ENCODE measurements at regions not wholly inside any gene's neighbourhood (a gene's known extent, or its start where the extent isn't known, plus 50 kb on each side); places are given as distances from the start of the nearest gene placed in this dataset.

DNA sequence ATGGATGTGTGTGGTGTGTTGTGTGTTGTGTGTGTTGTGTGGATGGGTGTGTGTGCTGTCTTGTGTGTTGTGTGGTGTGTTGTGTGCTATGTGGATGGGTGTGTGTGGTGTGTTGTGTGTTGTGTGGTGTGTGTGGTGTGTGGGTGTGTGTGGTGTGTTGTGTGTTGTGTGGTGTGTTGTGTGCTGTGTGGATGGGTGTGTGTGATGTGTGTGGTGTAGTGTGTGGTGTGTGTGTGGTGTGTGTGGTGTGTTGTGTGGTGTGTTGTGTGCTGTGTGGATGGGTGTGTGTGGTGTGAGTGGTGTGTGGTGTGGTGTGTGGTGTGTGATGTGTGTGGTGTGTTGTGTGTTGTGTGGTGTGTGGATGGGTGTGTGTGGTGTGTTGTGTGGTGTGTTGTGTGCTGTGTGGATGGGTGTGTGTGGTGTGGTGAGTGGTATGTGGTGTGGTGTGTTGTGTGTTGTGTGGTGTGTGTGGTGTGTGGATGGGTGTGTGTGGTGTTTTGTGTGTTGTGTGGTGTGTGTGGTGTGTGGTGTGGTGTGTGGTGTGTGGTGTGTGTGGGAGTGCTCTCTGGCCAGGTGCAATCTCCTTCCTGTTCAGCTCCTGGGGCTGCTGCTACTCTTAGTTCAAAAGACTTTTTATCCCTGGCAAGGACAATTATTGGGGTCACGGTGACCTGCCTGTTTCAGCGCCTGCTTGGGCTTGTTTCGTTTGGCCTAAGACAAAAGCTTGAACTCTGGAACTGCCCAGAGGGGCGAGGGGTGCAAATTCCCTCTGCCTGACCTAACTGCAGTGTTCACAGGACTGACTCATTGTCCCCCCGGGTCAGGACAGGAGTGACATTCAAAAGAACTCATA, 101.1 kb downstream of the UBIAD1 start:
- DNase-seq, result no peak

DNA sequence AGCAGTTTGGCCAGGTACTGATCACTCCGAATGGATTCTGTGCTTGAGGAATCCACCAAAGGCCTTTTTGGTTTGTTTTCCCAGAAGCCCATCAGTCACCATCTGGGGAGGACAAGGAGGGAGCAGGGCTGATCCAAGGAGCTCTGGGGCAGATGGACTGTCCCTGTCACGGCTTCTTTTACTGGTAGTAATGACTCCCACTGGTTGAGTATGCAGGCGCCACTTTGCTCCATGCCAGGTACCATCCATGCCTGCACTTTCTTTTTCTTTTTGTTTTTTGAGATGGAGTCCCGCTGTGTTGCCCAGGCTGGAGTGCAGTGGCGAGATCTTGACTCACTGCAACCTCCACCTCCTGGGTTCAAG, 101.7 kb downstream of the UBIAD1 start:
- no peak for DNase-seq

DNA sequence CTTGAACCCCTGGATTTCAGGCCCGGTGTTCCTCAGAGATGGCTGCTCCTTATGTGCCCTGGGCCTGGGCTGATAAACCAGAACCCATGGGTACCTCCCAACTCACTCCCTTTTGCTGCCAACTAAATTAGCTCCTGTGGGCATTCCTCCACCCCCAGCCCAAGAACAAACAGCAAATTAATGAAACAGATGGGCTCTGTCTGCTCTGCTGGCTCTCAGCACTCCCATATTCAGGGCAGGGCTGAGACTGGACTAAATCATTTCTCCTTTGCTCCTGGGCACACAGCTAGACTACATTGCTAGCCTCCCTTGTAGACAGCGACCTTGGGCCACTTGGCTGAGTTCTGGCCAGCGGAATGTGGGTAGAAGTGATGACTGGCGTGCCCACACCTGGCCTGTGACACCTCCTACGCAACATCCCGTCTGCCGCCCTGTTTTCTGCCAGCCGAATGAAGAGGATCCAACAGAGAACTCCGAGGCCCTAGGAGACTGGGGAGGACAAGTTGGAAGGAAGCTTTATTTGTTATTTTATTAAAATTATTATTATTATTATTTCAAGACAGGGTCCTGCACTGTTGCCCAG, 101.9 kb upstream of the DISP3 start:
- no peak for DNase-seq

DNA sequence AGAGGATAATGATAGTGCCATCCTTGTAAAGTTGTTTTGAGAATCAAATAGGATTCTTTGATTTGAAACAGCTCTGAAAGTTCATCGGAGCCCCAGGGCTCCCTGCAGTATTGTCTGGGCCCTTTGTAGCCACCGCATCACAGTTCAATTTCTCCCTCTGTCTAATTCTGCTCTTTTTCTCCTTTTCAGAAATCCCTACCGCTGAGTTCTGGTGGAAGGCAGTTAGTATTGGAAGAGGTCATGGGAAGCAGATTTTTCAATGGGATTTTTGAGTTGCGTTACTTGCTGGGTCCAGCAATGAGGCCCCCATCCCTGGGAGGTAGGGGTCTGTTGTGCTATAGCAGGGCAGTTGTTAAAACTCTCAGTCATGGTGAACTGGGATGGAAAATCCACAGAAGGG, 101.0 kb upstream of the DISP3 start:
- no peak for DNase-seq

DNA sequence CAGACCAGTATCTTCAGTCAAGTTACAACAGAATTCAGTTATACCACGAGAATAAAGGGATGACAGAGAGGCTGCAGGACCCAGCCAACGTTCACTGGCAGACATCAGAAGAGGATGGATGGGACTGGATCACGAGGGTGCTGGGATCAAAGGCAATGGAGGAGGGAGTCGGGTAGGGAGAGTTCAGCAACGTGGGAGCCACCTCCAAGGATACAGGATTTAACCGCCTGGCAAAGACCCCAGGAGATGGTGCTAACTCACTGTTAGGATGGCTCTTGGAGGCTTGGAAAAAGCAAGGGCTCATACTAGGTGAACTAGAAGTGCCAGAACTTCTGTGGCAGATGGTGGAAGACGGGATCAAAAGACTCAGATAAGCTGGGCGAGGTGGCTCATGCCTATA, 99.1 kb upstream of the DISP3 start:
- DNase-seq, result no peak

DNA sequence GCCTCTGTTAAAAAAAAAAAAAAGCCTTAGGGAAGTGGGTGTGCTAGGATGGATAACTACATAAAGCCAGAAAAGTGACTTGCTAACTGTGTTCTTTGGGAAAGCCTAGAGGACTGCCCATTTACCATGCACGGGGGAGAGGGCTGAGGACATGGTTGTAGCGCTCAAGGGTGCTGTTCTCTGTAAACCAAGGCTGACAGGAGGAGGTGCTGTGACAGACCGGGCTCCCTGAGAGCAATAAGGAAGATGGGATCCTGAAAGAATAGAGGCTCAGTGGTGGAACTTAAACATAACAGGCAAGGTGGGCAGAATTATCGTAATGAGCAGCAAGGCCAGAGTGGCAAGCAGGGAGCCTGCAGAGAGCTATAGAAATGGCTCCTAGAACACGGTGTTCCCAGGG, 98.5 kb upstream of the DISP3 start:
- DNase-seq, result no peak

DNA sequence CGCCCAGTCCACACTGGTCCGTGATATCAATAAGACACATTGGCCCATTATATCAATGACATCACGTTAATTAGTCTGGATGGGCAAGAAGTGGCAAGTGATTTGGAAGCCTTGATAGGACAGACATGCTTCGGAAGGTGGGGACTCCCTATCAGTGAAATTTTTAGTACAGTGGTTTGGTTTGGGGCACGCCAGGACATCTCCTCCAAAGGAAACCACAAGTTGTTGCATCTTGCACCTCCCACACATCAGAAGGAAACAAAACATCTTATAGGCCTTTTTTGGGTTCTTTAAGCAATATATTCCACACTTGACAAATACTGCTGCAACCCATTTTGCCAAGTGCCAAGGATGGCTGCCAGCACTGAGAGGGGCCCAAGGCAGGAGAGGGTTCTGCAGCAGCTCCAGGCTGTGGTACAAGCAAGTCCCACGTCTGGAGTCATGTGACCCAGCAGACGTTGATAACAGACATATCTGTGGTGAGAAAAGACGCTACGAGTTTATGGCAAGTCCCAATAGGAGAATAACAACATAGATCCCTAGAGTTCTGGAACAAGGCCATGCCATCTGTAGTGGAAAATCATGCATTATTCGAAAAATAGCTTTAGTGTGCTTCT, 95.3 kb upstream of the DISP3 start:
- no peak for DNase-seq

DNA sequence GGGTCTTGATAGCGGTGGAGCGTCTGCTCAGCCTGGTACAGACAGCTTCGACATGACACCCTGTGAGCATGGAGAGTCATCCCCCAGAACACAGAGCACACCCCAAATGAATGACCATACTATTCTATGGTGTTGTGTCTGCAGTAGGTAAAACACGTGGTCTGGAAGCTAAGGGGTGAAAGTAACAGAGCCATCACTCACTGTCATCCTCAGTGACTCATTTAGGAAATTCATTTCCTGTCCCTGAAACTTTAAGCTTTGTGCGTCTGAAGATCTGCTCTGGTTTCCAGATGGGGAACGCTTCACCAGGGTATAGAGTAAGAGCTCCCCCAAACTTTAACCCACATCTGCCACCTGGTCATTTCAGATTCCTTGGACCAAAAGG, 94.8 kb upstream of the DISP3 start:
- DNase-seq, result no peak

DNA sequence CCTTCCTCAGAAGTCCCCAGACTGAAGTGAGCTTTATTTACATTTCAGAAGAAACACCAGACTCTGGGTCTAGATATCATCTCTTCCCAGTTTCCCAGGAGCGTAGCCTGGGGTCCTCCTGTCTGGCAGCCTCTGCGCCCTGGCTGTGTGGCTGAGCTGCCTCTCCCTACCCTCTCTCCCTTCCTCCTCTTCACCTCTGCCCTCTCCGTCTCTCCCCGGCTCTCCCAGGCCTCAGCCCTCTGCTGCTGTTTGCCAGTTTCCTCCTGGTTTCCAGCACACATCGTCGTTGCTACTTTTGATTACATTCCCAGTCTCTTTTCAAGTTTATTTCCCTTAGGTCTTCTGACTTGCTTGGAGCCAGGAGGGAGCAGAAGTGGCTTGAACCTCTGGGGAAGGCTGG, 91.1 kb upstream of the DISP3 start:
- DNase-seq, result no peak

DNA sequence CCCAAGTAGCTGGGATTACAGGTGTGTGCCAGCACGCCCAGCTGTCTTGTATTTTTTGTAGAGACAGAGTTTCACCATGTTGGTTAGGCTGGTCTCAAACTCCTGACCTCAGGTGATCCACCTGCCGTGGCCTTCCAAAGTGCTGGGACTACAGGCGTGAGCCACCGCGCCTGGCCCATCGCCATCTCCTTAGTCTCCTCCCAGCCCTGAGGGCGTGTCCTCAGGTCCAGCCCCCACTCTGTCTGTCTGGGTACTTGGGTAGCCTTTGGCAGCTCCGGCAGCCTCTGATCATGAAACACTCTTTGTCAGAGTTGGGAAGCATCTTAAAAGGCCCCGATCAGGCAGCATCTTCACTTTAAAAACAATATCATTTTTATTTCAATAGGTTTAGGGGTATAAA, 90.3 kb upstream of the DISP3 start:
- DNase-seq, result no peak

DNA sequence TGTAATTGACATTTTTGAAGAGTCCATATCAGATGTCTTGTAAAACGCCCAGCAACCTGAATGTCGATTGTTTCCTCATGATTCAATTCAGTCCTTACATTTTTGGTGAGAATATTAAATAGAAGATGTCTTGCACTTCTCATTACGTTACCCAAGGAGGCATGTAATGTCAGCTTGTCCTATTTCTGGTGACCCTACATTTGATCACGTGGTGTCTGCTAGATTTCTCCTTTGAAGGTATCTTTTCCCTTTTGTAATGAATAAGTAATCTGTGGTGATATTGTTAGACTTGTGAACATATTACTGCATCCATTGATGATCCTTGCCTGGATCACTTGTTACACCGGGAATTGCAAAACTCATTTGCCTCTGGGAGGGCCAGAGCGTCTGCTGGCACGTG, 87.6 kb upstream of the DISP3 start:
- no peak for DNase-seq

DNA sequence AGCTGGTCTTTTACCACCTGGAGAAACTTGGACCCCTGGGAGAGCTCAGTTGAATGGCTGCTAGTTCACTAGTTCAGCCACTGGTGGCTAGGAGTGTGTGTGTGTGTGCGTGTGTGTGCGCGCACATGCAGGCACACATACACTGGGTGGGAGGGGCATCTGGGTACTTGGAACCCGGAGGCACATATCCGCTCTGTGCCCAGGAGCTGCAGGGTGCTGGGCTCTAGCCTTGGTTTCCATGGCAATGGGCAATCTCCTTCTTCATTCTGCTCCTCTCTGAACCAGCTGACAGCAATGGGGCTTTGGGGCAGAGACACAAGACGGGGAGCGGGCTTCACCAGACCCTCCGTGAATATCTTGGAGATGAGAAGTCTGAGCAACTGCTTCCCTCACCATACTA, 87.1 kb upstream of the DISP3 start:
- DNase-seq, result no peak

DNA sequence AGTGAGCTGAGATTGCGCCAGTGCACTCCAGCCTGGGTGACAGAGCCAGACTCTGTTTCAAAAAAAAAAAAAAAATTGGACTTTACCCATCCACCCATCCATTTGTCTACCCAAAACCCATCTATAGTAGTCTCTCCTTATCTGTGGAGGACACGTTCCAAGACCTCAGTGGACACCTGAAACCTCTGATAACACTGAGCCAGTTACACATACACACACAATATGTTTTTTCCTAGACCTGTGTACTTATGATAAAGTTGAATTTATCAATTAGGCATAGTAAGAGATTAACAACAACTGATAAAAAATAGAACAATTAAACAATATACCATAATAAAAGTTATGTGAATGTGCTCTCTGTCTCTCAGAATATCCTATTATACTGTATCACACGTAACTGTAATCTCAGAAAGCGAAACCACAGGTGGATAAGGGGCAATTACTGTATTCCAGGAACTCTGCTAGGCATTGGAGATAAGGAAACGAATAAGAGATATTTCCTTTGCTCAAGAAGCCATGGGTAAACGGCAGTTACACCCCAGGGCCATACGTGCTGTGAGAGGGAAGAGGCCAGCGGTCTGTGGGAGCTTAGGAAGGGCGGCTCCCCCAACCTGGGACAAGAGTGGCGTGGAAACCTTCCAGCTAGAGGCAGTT, 84.2 kb upstream of the DISP3 start:
- no peak for DNase-seq

DNA sequence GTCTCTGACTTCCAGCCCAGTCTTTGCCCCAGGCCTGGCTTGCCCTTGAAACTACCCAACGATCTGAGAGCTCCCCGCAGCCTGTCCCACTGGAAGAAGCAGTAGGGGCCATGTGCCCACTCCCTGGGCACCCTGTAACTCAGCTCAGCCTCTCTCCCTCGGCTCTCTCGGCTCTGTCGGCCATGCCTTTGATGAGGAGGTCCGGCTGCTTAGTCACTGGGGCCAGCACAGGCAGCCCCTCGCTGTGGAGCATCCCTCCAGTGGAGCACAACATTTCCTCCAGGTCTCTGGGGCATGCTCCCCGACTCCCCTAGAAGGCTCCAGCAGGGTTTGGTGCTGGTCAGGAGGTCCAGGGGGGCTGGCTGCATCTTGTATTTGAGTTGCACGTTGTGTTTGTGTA, 83.3 kb upstream of the DISP3 start:
- no peak for DNase-seq

DNA sequence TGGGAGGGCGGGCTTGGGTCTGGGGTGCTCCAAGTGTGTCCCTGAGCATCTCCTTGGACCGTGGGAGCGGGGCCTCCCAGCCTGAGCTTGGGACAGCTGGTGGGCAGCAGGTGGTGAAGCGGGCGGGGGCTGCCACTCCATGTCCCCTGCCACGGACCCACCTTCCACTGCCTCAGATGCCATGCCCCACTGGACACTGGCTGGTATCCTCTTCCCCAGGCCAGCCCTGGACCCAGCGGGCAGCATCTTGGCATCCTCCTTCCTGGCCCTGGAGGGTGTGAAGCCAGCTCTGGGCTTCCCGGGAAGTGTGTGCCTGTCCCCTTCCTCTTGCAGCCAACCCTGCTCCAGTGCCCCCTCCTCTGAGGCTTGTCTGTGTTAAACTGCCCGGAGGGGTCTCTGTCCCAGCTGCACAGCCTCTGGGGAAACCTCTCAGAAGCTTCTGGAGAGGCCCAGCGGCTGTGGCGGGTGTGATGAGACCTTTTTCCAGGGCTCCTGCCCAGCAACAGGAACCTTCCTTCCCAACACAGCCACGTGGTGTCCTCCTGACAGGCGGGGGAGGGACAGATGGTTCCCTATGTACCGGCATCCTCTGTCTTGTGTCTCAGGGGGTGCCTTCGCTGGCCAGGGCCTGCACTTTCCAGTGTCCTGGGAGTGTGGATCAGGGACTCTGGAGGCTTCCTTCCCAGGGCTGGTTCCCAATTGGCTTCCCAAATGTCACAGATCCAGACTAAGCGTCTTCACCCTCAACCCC, 81.6 kb upstream of the DISP3 start:
- no peak for DNase-seq

DNA sequence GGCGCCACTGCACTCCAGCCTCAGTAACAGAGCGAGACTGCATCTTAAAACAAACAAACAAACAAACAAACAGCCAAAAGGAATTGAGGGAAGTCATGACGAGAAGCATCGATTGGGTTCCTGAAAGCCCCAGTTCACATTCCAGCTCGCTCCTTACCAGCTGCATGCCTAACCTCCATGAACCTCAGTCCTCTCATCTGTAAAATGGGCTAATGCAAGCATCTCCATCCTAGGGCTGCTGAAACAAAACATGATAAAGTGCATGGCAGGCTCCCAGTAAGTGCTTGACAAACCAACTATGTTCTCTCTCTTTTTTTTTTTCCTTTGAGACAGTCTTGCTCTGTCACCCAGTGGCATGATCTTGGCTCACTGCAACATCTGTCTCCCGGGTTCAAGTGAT, 79.7 kb upstream of the DISP3 start:
- no peak for DNase-seq

DNA sequence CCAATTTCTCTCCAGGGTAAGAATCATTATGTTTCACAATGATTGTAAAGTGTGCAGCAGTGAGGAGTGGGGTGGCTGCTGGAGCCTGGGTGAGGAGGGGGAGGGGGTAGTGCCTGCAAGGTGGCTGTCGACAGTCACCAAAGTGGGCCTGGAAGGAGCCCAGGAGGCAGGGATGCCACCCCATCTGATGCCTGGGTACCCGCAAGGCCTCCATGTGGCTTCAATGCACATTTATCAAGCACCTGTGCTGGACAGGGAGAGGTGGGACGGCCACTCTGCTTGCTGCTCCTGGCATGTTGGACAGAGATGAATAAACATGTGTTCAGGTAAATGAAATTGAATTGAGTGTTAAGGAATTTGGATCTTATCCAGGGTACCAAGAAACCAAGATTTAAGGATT, 78.8 kb upstream of the DISP3 start:
- DNase-seq, result no peak

DNA sequence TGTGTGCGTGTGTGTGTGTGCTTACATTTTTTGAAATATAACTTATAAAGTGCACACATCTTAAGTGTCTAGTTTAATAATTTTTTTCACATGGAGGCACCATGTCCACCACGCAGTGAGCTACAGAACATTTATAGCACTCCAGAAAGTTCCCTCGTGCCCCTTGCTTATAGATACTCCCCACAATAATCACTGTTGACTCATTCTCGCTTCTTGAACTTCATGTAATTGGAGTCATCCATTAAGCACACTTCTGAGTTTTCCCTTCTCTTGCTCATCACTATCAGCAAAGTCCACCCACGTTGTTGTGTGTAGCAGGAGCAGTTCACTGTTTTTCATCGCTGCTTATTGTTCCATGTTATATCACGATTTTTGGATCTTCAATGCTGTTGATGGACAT, 78.4 kb upstream of the DISP3 start:
- no peak for DNase-seq

DNA sequence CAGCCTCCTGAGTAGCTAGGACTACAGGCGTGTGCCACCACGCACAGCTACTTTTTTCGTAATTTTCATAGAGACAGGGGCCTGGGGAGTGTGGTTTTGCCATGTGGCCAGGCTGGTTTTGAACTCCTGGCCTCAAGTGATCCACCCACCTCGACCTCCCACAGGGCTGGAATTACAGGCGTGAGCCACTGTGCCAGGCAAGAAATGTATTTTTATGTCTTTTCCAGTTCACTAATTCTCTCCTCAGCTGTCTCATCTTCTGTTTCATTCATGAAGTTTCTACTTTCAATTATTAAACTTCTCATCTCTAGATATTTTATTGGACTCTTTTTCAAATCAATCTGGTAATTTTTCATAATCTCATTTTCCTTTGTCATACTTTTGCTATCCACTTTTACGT, 72.1 kb upstream of the DISP3 start:
- no peak for DNase-seq

DNA sequence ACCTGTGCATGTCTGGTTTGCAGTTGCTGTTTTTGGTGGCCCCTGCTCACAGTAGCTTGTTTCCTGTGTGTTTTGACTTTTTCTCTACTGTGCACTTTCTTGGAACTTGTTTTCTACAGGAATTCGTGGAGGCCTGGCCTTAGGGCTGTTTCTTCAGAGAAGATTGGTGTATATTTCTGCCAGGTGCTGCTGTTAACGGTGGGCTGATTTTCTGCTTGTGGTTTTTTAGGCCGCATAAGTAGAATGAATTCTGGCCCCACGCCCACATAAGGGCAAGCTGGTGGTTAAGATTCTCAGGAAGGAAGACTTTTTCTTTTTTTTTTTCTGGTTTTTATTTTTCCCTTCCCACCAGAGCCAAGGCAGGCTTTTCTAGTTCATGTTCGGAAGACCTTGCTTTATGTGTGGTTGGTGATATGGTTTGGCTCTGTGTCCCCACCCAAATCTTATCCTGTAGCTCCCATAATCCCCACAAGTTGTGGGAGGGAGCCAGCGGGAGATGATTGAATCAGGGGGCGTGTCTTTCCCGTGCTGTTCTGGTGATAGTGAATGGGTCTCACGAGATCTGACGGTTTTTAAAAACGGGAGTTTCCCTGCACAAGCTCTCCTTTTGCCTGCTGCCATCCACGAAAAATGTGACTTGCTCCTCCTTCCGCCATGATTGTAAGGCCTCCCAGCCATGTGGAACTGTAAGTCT, 71.5 kb upstream of the DISP3 start:
- DNase-seq, result peak; percentile 18

DNA sequence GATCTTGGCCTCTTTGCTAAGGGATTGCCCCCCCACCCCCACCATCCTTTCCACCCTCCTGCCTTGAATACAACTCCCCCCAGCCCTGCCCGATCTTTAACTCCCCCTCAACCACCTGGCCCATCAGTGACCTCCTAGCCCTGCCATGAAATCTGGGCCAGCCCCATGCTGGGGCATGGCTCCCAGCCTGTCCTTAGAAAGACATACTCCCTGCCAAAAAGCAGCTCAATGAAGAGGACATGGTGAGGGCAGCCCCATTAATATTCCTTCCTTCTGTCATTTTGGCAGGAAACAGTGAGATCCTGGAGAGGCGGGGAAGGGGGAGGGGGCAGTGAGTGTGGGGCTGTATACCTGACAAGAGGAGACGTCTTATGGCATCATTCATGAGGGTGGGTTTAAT, 66.8 kb upstream of the DISP3 start:
- DNase-seq, result no peak

DNA sequence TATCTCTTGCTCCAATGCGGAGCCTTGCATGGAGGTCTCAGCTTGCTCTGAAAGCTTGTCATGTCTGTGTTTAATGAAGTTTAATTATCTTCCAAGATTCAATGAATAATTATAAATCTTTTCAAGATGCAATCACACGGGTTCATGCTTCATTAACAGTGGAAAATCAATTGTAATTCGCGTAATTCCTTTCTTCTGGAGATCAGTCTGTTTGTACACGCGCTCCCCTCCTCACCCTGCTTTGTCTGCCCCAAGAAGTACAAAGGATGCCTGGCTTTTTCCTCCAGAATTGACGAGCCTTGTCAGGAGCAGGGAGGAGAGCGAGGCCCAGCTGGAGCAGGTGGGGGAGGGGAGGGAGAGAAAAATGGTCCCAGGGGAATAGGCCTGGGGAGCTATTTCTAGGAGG, 65.0 kb upstream of the DISP3 start:
- DNase-seq, result no peak
